Right lobe of liver (tissue), 4 donors: ENCODE measurements at regions not wholly inside any gene's neighbourhood (a gene's known extent, or its start where the extent isn't known, plus 50 kb on each side); places are given as distances from the start of the nearest gene placed in this dataset.
"Not testable (repeated sequence)": the region's sequence is repeated elsewhere in the genome, so short reads cannot be mapped to it uniquely, and the experiment has no call there.

Experiments used
- POLR2A ChIP-seq: fragments of 450-650 bp; IDR thresholded peaks from one replicate; pipeline ENCODE4 v1.6.1; 2017; ENCODE audit warnings: antibody characterized with exemption, mild to moderate bottlenecking
- TF ChIP-seq, protein P1 (sequence below), 4 donors: fragments of 200-600 bp in 3 of 4; fragments of 450-650 bp in 1 of 4; IDR thresholded peaks; one replicate each; pipeline versions ENCODE4 v1.5.1 to v1.8.0; 2016 to 2022; ENCODE audit warnings: antibody characterized with exemption in 4 of 4, mild to moderate bottlenecking in 2 of 4
- donor health status: DM: no; HTN: no; CAD: no.
- donor health status: DM: no; HTN: no; CAD: no.
- donor health status: DM: no; HTN: yes; CAD: no.

DNA sequence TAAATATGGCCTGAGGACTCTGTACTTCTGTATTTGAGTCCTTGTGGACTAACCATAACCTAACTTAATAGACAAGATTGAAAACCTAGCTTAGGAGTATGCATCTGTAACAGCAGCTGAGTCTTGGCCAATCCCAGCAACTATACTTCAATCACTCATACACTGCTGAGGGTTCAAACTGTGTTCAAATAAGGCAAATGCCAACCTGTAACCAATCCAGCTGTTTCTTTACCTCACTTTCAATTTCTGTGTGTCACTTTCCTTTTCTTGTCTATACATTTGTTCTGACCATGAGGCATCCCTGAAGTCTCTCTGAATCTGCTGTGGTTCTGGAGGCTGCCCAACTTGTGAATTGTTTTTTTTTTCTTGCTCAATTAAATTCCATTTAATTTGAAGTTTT lies 57.9 kb upstream of the GOLGA8O start:
- TF ChIP-seq, protein P1, sequence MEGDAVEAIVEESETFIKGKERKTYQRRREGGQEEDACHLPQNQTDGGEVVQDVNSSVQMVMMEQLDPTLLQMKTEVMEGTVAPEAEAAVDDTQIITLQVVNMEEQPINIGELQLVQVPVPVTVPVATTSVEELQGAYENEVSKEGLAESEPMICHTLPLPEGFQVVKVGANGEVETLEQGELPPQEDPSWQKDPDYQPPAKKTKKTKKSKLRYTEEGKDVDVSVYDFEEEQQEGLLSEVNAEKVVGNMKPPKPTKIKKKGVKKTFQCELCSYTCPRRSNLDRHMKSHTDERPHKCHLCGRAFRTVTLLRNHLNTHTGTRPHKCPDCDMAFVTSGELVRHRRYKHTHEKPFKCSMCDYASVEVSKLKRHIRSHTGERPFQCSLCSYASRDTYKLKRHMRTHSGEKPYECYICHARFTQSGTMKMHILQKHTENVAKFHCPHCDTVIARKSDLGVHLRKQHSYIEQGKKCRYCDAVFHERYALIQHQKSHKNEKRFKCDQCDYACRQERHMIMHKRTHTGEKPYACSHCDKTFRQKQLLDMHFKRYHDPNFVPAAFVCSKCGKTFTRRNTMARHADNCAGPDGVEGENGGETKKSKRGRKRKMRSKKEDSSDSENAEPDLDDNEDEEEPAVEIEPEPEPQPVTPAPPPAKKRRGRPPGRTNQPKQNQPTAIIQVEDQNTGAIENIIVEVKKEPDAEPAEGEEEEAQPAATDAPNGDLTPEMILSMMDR (IDR thresholded peaks at IDR 0.05): not testable (repeated sequence)
- not testable (repeated sequence) for TF ChIP-seq POLR2A
